Adrenal gland (tissue), 5 donors: ENCODE measurements at regions not wholly inside any gene's neighbourhood (a gene's known extent, or its start where the extent isn't known, plus 50 kb on each side); places are given as distances from the start of the nearest gene placed in this dataset.

ENCODE experiments used
- CTCF ChIP-seq, 6 experiments: fragments of 450-650 bp in 4 of 6; fragments of 200-600 bp in 2 of 6; sonication (generic) in 1 of 6; IDR thresholded peaks; 1 replicate in 5 of 6; 2 replicates in 1 of 6; pipeline versions ENCODE4 v1.5.1 to v1.8.0; 2016 to 2021; ENCODE audit warnings: antibody characterized with exemption in 6 of 6, mild to moderate bottlenecking in 2 of 6, moderate library complexity in 1 of 6
- POLR2A ChIP-seq, 2 donors: fragments of 450-650 bp; IDR thresholded peaks; one replicate each; pipeline ENCODE4 v1.6.1; 2017; ENCODE audit warnings: antibody characterized with exemption in 2 of 2, mild to moderate bottlenecking in 2 of 2, moderate library complexity in 1 of 2
- donor health status: DM: no; HTN: no; CAD: no.

DNA sequence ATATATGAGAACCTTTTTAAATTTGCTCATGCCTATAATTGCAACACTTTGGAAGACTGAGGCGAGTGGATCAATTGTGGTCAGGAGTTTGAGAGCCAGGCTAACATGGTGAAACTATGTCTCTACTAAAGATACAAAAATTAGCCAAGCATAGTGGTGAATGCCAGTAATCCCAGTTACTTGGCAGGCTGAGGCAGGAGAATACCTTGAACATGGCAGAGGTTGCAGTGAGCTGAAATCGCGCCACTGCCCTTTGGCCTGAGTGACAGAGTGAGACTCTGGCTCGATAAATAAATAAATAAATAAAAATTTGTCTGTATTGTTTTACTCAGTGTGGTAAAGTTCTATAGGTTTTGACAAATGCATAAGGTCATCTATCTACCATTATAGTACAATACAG lies 218.2 kb downstream of the ZC4H2 start:
- no peak for TF ChIP-seq CTCF (IDR thresholded peaks at IDR 0.05)
- no peak for TF ChIP-seq POLR2A (IDR thresholded peaks at IDR 0.05)
